NT2/D1 (cell line): ENCODE measurements at regions not wholly inside any gene's neighbourhood (a gene's known extent, or its start where the extent isn't known, plus 50 kb on each side); places are given as distances from the start of the nearest gene placed in this dataset.

Source experiments
- DNase-seq: peaks from one replicate; pipeline ENCODE4 v3.0.0-alpha.2; 2011; ENCODE audit warnings: low read depth, low spot score
- H3K27me3 ChIP-seq: 2 replicates; pipeline ENCODE4 v1.6.0; 2011; ENCODE audit warnings: mild to moderate bottlenecking; ENCODE audit not compliant: insufficient read length, insufficient read depth
- H3K36me3 ChIP-seq: 2 replicates; pipeline ENCODE4 v1.6.1; 2011; ENCODE audit warnings: mild to moderate bottlenecking, low read length, mixed read lengths; ENCODE audit not compliant: insufficient read depth, insufficient read length
- H3K4me1 ChIP-seq: 2 replicates; pipeline ENCODE4 v1.5.1; 2011; ENCODE audit not compliant: insufficient read depth, insufficient read length
- H3K4me3 ChIP-seq: 2 replicates; pipeline ENCODE4 v1.5.1; 2011; ENCODE audit warnings: low read depth; ENCODE audit not compliant: insufficient read length
- H3K9ac ChIP-seq: 2 replicates; pipeline ENCODE4 v1.6.0; 2011; ENCODE audit warnings: low read depth; ENCODE audit not compliant: insufficient read length
- H3K9me3 ChIP-seq: 2 replicates; pipeline ENCODE4 v1.5.1; 2011; ENCODE audit warnings: mild to moderate bottlenecking, low read length; ENCODE audit not compliant: insufficient read depth
- SUZ12 ChIP-seq: IDR thresholded peaks from 2 replicates; pipeline ENCODE4 v1.6.1; 2011; ENCODE audit not compliant: insufficient read length, insufficient read depth; ENCODE audit errors: extremely low read depth
- YY1 ChIP-seq: IDR thresholded peaks from 2 replicates; pipeline ENCODE4 v1.6.1; 2011; ENCODE audit not compliant: insufficient read length, insufficient read depth
- ZNF274 ChIP-seq: IDR thresholded peaks from 2 replicates; pipeline ENCODE4 v1.6.1; 2011; ENCODE audit warnings: mild to moderate bottlenecking, low read depth, low read length

GRCh38 chr9:13845460-13845859 is 468.5 kb downstream of the NFIB start:
- Histone ChIP-seq H3K27me3 (no peaks in the 10 kb centered on the region), H3K9ac (no peak overlapping the region), H3K9me3 (no peaks in the 10 kb centered on the region), H3K36me3 (no peaks in the 10 kb centered on the region), H3K4me1 (no peaks in the 10 kb centered on the region), H3K4me3 (no peak overlapping the region)
- no peak for DNase-seq
- TF ChIP-seq SUZ12 (no peak), YY1 (no peak), ZNF274 (no peak)

- no peaks in the 10 kb centered on the region for H3K9me3 ChIP-seq
- no peak overlapping the region for H3K9ac ChIP-seq
- no peak for DNase-seq
- no peaks in the 10 kb centered on the region for H3K27me3 ChIP-seq
- H3K36me3 ChIP-seq = no peaks in the 10 kb centered on the region
- TF ChIP-seq SUZ12 = no peak
- no peak for TF ChIP-seq YY1
- TF ChIP-seq ZNF274 = no peak
- no peaks in the 10 kb centered on the region for H3K4me1 ChIP-seq
- no peak overlapping the region for H3K4me3 ChIP-seq
Observed at GRCh38 chr9:13841746-13842462, 472.0 kb downstream of the NFIB start.

GRCh38 chr9:13832446-13832845 is 481.5 kb downstream of the NFIB start:
- DNase-seq = no peak
- Histone ChIP-seq H3K27me3 (no peaks in the 10 kb centered on the region), H3K4me1 (no peaks in the 10 kb centered on the region), H3K4me3 (no peak overlapping the region), H3K9me3 (peaks cover 20% of the 10 kb centered on the region; the same call in 1 of the 2 replicates), H3K9ac (no peak overlapping the region), H3K36me3 (no peaks in the 10 kb centered on the region)
- TF ChIP-seq SUZ12 (no peak), YY1 (no peak), ZNF274 (no peak)

GRCh38 chr9:13823026-13823425 is 490.9 kb downstream of the NFIB start:
- no peak for DNase-seq
- no peak for TF ChIP-seq YY1
- TF ChIP-seq ZNF274 = no peak
- TF ChIP-seq SUZ12 = no peak
- Histone ChIP-seq H3K36me3 (no peaks in the 10 kb centered on the region), H3K9ac (no peak overlapping the region), H3K4me3 (no peak overlapping the region), H3K9me3 (no peaks in the 10 kb centered on the region), H3K27me3 (no peaks in the 10 kb centered on the region), H3K4me1 (no peaks in the 10 kb centered on the region)

- no peak for TF ChIP-seq YY1
- no peak for TF ChIP-seq SUZ12
- TF ChIP-seq ZNF274 = no peak
- H3K4me1 ChIP-seq = no peaks in the 10 kb centered on the region
- no peaks in the 10 kb centered on the region for H3K36me3 ChIP-seq
- no peaks in the 10 kb centered on the region for H3K9me3 ChIP-seq
- H3K9ac ChIP-seq = no peak overlapping the region
- no peak for DNase-seq
- no peaks in the 10 kb centered on the region for H3K27me3 ChIP-seq
- H3K4me3 ChIP-seq = no peak overlapping the region
Observed at GRCh38 chr9:13817754-13818278, 496.1 kb downstream of the NFIB start.

GRCh38 chr9:13816837-13817236 is 497.1 kb downstream of the NFIB start:
- Histone ChIP-seq H3K36me3 (no peaks in the 10 kb centered on the region), H3K9me3 (no peaks in the 10 kb centered on the region), H3K4me3 (no peak overlapping the region), H3K4me1 (no peaks in the 10 kb centered on the region), H3K9ac (no peak overlapping the region), H3K27me3 (no peaks in the 10 kb centered on the region)
- DNase-seq = no peak
- no peak for TF ChIP-seq SUZ12
- no peak for TF ChIP-seq ZNF274
- TF ChIP-seq YY1 = no peak

- Histone ChIP-seq H3K9ac (no peak overlapping the region), H3K36me3 (no peaks in the 10 kb centered on the region), H3K27me3 (no peaks in the 10 kb centered on the region), H3K4me3 (no peak overlapping the region), H3K4me1 (no peaks in the 10 kb centered on the region), H3K9me3 (no peaks in the 10 kb centered on the region)
- DNase-seq = no peak
- no peak for TF ChIP-seq SUZ12
- no peak for TF ChIP-seq YY1
- no peak for TF ChIP-seq ZNF274
Observed at GRCh38 chr9:13814647-13815400, 499.1 kb downstream of the NFIB start.
